Astrocyte of the cerebellum (primary cell): ENCODE measurements at regions not wholly inside any gene's neighbourhood (a gene's known extent, or its start where the extent isn't known, plus 50 kb on each side); places are given as distances from the start of the nearest gene placed in this dataset.

ENCODE experiments used
- DNase-seq: peaks from one replicate; pipeline ENCODE4 v3.0.0-alpha.2; 2011; ENCODE audit warnings: low read depth
- H3K4me3 ChIP-seq: 2 replicates; pipeline ENCODE4 v1.5.1; 2011; ENCODE audit warnings: mild to moderate bottlenecking, low read depth, low read length, moderate library complexity
- in situ Hi-C: cut with HindIII; loops from 2 replicates; pipeline ENCODE4 v1.10.0; 2017; ENCODE audit warnings: low sequenced_read_pairs
- TF ChIP-seq, protein P1 (sequence below): IDR thresholded peaks from 2 replicates; pipeline ENCODE4 v1.5.1; 2012; ENCODE audit warnings: low read length, low read depth, moderate library complexity, mild to moderate bottlenecking; ENCODE audit errors: missing control alignments

DNA sequence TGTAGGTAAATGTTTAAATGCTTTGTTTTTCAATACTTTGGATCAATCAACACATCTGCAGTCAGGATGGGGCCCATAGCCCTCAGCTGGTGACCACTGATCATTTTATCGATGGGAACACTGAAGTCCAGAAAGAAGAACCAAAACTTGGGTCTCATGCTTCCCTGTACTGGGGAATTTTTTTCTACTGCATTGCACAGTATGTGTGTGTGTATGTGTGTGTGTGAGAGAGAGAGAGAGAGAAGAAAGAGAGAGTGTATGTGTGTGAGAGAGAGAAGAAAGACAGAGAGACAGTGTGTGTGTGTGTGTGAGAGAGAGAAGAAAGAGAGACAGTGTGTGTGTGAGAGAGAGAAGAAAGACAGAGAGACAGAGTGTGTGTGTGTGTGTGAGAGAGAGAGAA lies 202.9 kb upstream of the MSX2 start:
- in situ Hi-C loops = no loop called here

DNA sequence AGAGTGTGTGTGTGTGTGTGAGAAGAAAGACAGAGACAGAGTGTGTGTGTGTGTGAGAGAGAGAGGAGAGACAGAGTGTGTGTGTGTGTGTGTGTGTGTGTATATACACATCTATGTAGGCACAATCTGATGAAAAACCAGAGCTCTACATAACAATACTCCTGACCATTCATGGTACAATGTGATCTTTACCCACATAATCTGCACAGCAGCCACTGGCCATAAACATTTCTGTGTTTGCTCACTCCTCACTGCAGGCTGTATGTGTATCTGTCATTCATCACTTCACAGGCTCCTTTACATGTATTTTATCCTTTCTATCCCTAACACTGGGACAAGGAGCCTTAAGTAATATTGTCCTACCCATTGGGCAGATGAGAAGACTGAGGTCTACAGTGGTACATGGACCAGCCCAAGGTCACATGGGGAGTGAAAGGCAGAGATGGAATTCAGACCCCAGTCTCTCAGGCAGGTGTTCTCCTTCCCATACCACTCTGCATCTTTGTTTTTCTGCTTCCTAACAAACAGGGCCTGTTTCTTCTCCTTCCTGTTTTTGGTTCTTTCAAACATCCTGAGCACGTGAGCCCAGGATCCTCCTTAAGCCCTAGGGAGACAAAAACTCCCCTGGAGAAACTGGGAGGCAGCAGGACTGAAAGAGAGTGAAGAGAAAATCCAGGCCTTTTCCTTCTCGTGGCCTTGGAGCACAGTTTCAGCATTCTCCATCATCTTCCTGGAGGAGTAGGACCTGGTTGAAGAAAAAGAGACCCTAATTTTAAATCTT lies 201.7 kb upstream of the MSX2 start:
- TF ChIP-seq, protein P1, sequence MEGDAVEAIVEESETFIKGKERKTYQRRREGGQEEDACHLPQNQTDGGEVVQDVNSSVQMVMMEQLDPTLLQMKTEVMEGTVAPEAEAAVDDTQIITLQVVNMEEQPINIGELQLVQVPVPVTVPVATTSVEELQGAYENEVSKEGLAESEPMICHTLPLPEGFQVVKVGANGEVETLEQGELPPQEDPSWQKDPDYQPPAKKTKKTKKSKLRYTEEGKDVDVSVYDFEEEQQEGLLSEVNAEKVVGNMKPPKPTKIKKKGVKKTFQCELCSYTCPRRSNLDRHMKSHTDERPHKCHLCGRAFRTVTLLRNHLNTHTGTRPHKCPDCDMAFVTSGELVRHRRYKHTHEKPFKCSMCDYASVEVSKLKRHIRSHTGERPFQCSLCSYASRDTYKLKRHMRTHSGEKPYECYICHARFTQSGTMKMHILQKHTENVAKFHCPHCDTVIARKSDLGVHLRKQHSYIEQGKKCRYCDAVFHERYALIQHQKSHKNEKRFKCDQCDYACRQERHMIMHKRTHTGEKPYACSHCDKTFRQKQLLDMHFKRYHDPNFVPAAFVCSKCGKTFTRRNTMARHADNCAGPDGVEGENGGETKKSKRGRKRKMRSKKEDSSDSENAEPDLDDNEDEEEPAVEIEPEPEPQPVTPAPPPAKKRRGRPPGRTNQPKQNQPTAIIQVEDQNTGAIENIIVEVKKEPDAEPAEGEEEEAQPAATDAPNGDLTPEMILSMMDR = no peak
- no peak overlapping the region for H3K4me3 ChIP-seq
- DNase-seq = no peak
- in situ Hi-C loops = no loop called here

More for the DNA sequence above, 202.9 kb upstream of the MSX2 start:
- TF ChIP-seq, protein P1 = no peak
- H3K4me3 ChIP-seq = no peak overlapping the region
- no peak for DNase-seq

DNA sequence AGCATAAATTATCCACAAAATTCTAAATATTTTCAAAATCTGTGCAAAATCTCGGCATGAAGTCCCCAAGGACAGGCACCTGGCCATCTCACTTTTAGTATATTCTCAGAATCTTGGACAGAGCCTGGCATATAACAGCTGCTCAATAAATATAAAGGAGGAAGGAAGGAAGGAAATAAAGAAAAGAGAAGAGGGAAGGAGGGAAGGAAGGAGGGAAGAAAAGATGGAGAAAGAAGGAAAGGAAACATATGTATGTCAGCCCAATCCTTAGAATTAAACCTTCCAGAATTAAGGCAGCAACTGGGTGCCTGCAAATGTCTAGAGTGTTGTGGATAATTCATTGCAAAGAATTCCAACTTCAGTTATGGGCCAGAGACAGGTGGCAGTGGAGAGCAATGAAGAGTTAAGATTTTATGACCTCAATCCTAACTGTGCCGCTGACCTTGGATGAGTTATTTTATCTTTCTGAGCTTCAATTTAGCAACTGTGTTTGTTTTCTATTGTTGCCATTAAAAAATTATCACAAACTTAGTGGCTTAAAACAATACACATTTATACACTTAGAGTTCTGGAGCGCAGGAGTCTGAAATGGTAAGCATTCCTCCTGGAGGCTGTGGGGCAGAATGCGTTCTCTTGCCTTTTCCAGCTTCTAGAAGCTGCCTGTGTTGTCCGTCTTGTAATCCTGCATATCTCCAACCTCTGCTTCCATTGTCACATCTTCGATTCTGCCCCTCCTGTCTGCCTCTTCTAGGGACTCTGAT lies 200.9 kb upstream of the MSX2 start:
- no peak for DNase-seq

DNA sequence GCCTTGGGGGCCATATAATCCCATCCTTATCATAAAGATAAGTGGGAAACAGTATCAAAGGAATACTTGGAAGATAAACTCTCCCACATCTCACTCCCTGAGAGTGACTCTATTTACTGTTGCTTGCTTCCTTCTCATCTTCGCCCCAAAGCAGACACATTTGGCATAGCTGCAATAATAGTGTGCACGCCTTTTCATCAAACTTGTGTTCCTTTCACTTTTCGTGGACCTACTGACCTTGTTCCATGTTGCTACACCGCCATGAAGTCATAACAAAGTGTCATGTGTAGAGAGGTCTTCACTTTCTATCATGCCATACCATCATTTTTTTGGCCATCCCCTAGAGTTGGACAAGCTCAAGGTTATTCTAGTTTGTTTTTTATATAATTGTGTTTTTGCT lies 200.0 kb upstream of the MSX2 start:
- in situ Hi-C loops = no loop called here
- TF ChIP-seq, protein P1 = no peak
- no peak overlapping the region for H3K4me3 ChIP-seq
- no peak for DNase-seq

More for the DNA sequence above, 200.9 kb upstream of the MSX2 start:
- in situ Hi-C loops = no loop called here
- TF ChIP-seq, protein P1 = peak; percentile 33
- H3K4me3 ChIP-seq = no peak overlapping the region

DNA sequence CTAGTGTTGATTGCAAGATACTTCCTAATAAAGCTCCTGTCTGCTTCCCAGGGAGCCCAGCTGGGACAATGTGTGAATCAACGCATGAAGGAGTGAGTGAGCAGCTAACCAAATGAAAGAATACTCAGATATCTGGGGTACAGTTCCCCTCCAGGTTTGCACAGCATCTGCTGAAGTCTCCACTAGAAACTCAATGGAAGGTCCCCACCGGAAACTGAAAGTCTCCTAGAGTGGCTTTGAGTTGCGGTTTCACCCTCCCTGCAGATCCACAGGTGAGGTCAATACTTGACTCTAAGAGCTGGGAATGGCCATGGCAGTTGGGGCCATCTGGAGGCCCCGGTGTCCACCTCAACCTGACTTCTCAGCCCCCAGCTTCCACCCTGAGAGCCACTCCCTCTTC lies 198.2 kb upstream of the MSX2 start:
- in situ Hi-C loops = no loop called here
- TF ChIP-seq, protein P1 = no peak
- no peak for DNase-seq
- no peak overlapping the region for H3K4me3 ChIP-seq

DNA sequence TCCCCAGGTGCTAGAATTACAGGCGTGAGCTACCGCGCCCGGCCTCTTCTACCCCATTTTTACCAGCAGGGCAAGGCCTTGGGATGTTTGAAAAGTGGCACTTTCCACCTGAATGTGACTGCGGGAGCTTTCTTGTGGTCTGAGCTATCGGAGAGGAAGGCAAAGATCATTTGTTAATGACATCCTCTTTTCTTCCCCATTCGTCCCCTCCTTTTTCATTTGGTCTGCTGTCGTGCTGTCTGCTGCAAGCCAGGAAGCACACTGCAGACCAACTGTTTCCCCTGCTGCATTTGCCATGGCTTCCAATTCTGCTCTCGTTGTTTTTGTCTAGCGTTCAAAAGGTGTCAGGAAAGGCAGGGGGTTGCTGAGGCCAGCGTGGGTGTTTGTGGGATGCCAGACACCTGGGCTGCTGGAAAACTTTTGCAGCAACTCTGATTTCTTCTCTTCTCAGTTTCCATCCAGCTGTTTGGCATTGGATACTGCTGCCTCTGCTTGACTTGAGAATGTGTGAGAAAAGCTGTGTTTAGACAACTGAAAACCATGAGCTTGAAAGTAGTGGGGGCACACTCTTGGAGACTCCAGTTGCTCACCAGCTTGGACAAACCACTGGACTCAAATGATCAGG lies 196.4 kb upstream of the MSX2 start:
- no peak for DNase-seq
- in situ Hi-C loops = no loop called here
- TF ChIP-seq, protein P1 = no peak
- H3K4me3 ChIP-seq = no peak overlapping the region
